ENCODE measurements at regions not wholly inside any gene's neighbourhood (a gene's known extent, or its start where the extent isn't known, plus 50 kb on each side); places are given as distances from the start of the nearest gene placed in this dataset.

DNA sequence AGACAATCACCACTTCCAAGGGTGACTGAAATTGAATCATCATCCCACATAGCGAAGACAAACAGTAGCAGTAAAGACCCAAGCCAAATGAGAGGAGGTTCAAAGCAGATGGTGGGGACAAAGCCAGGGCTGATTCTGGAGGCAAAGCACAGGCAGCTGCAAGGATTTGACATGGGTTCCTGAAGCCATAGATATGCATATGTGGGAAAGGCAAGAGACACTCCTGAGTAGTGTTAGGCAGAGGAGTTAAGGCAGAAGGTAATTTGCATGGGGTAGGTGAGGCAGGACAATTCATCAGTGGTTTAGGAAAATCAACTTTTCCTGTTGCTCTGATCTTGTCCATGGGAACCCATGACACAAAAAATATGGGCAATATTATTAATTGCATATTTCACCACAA lies 462.8 kb downstream of the FAM181B start:
- Histone ChIP-seq H2BK5ac (ENCODE audit: low read length) (no peak overlapping the region), H3K23ac (ENCODE audit: low read depth, low read length, poor library complexity) (no peak overlapping the region), H3K18ac (ENCODE audit: low read length) (no peak overlapping the region), H2AFZ (ENCODE audit: low read length) (no peak overlapping the region), H3K27ac (replicated peaks; ENCODE audit: low read length) (no peak overlapping the region), H3K9ac (ENCODE audit: low read depth, low read length, poor library complexity) (no peak overlapping the region), H2BK120ac (ENCODE audit: low read depth, low read length) (no peak overlapping the region), H3K9me3 (replicated peaks in 1 of 2; ENCODE audit: control insufficient read depth in 2 of 2, insufficient read depth in 1 of 2, low read depth in 1 of 2, low read length in 2 of 2) (no peaks in the 10 kb centered on the region), H3K79me1 (ENCODE audit: low read depth, low read length) (no peaks in the 10 kb centered on the region), H3K14ac (ENCODE audit: low read length) (no peak overlapping the region), H2BK15ac (ENCODE audit: low read length) (no peak overlapping the region), H2AK5ac (ENCODE audit: low read depth, low read length) (no peak overlapping the region), H3K27me3 (ENCODE audit: control insufficient read depth in 3 of 3, insufficient read depth in 3 of 3, low read depth in 1 of 3, low read length in 3 of 3) (no peaks in the 10 kb centered on the region), H3K4me3 (ENCODE audit: low read length in 2 of 2) (peak overlapping the region in 1 of 2 donors; percentile 44), H3K4me1 (ENCODE audit: control insufficient read depth in 2 of 2, insufficient read depth in 1 of 2, low read depth in 1 of 2, low read length in 2 of 2) (no peaks in the 10 kb centered on the region), H3K4ac (ENCODE audit: low read length) (no peak overlapping the region), H4K91ac (ENCODE audit: low read depth, low read length, poor library complexity) (no peak overlapping the region), H2BK12ac (ENCODE audit: low read length) (no peak overlapping the region), H4K8ac (ENCODE audit: low read depth, low read length) (no peak overlapping the region), H3K36me3 (replicated peaks in 1 of 2; ENCODE audit: control insufficient read depth in 2 of 2, insufficient read depth in 2 of 2, low read length in 2 of 2) (no peaks in the 10 kb centered on the region), H3K4me2 (ENCODE audit: insufficient read depth, low read length, poor library complexity, severe bottlenecking) (no peak overlapping the region)
- no CpG with 5 or more reads among the region's 1 CpG for WGBS, 2 donors (ENCODE audit: extremely low coverage in 2 of 2, insufficient read length in 2 of 2, insufficient replicate concordance in 1 of 2)
- no peak for DNase-seq (ENCODE audit: low spot score)

DNA sequence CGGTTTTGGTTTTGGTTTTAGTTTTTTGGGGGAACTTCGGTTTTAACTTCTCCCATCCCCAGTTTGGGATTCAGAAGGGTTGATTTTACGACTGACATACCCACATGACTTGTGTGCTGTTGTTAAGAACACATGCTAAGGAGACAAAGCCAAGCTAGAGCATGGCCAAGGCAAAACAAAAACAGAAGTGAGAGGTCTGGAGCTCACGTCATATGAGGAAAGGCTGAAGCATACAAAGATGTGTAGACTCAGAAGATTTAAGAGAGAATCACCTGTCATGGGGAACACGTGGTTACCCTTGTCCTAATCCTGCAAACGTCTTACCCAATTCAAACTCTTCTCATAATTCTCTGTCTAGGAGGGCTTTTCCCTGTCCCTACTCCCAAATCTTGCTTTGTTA lies 465.0 kb downstream of the FAM181B start:
- Histone ChIP-seq H3K23ac (ENCODE audit: low read depth, low read length, poor library complexity) (no peak overlapping the region), H2AFZ (ENCODE audit: low read length) (no peak overlapping the region), H3K9ac (ENCODE audit: low read depth, low read length, poor library complexity) (no peak overlapping the region), H2AK5ac (ENCODE audit: low read depth, low read length) (no peak overlapping the region), H3K9me3 (replicated peaks in 1 of 2; ENCODE audit: control insufficient read depth in 2 of 2, insufficient read depth in 1 of 2, low read depth in 1 of 2, low read length in 2 of 2) (no peaks in the 10 kb centered on the region), H2BK5ac (ENCODE audit: low read length) (no peak overlapping the region), H3K4me1 (ENCODE audit: control insufficient read depth in 2 of 2, insufficient read depth in 1 of 2, low read depth in 1 of 2, low read length in 2 of 2) (no peaks in the 10 kb centered on the region), H3K27me3 (ENCODE audit: control insufficient read depth in 3 of 3, insufficient read depth in 3 of 3, low read depth in 1 of 3, low read length in 3 of 3) (no peaks in the 10 kb centered on the region), H3K27ac (replicated peaks; ENCODE audit: low read length) (no peak overlapping the region), H3K79me1 (ENCODE audit: low read depth, low read length) (no peaks in the 10 kb centered on the region), H3K4ac (ENCODE audit: low read length) (no peak overlapping the region), H4K91ac (ENCODE audit: low read depth, low read length, poor library complexity) (no peak overlapping the region), H4K8ac (ENCODE audit: low read depth, low read length) (no peak overlapping the region), H3K18ac (ENCODE audit: low read length) (no peak overlapping the region), H2BK120ac (ENCODE audit: low read depth, low read length) (no peak overlapping the region), H3K14ac (ENCODE audit: low read length) (no peak overlapping the region), H3K36me3 (replicated peaks in 1 of 2; ENCODE audit: control insufficient read depth in 2 of 2, insufficient read depth in 2 of 2, low read length in 2 of 2) (no peaks in the 10 kb centered on the region), H3K4me2 (ENCODE audit: insufficient read depth, low read length, poor library complexity, severe bottlenecking) (no peak overlapping the region), H2BK15ac (ENCODE audit: low read length) (no peak overlapping the region), H2BK12ac (ENCODE audit: low read length) (no peak overlapping the region), H3K4me3 (ENCODE audit: low read length in 2 of 2) (no peak overlapping the region)
- no peak for DNase-seq (ENCODE audit: low spot score)
- WGBS, 2 donors (ENCODE audit: extremely low coverage in 2 of 2, insufficient read length in 2 of 2, insufficient replicate concordance in 1 of 2): no CpG with 5 or more reads among the region's 6 CpGs

GRCh38 chr11:82267186-82267585 lies 466.5 kb downstream of the FAM181B start:
- Histone ChIP-seq H2BK120ac (ENCODE audit: low read depth, low read length) (no peak overlapping the region), H3K4ac (ENCODE audit: low read length) (no peak overlapping the region), H3K79me1 (ENCODE audit: low read depth, low read length) (no peaks in the 10 kb centered on the region), H4K8ac (ENCODE audit: low read depth, low read length) (no peak overlapping the region), H3K23ac (ENCODE audit: low read depth, low read length, poor library complexity) (no peak overlapping the region), H3K9me3 (replicated peaks in 1 of 2; ENCODE audit: control insufficient read depth in 2 of 2, insufficient read depth in 1 of 2, low read depth in 1 of 2, low read length in 2 of 2) (no peaks in the 10 kb centered on the region), H3K27me3 (ENCODE audit: control insufficient read depth in 3 of 3, insufficient read depth in 3 of 3, low read depth in 1 of 3, low read length in 3 of 3) (no peaks in the 10 kb centered on the region), H2BK12ac (ENCODE audit: low read length) (no peak overlapping the region), H3K4me3 (ENCODE audit: low read length in 2 of 2) (no peak overlapping the region), H3K36me3 (replicated peaks in 1 of 2; ENCODE audit: control insufficient read depth in 2 of 2, insufficient read depth in 2 of 2, low read length in 2 of 2) (no peaks in the 10 kb centered on the region), H3K14ac (ENCODE audit: low read length) (no peak overlapping the region), H2BK5ac (ENCODE audit: low read length) (no peak overlapping the region), H2AFZ (ENCODE audit: low read length) (no peak overlapping the region), H3K9ac (ENCODE audit: low read depth, low read length, poor library complexity) (no peak overlapping the region), H3K4me2 (ENCODE audit: insufficient read depth, low read length, poor library complexity, severe bottlenecking) (no peak overlapping the region), H4K91ac (ENCODE audit: low read depth, low read length, poor library complexity) (no peak overlapping the region), H3K27ac (replicated peaks; ENCODE audit: low read length) (no peak overlapping the region), H2AK5ac (ENCODE audit: low read depth, low read length) (no peak overlapping the region), H3K18ac (ENCODE audit: low read length) (no peak overlapping the region), H3K4me1 (ENCODE audit: control insufficient read depth in 2 of 2, insufficient read depth in 1 of 2, low read depth in 1 of 2, low read length in 2 of 2) (no peaks in the 10 kb centered on the region), H2BK15ac (ENCODE audit: low read length) (no peak overlapping the region)
- no peak for DNase-seq (ENCODE audit: low spot score)
- no CpG with 5 or more reads among the region's 3 CpGs for WGBS, 2 donors (ENCODE audit: extremely low coverage in 2 of 2, insufficient read length in 2 of 2, insufficient replicate concordance in 1 of 2)

DNA sequence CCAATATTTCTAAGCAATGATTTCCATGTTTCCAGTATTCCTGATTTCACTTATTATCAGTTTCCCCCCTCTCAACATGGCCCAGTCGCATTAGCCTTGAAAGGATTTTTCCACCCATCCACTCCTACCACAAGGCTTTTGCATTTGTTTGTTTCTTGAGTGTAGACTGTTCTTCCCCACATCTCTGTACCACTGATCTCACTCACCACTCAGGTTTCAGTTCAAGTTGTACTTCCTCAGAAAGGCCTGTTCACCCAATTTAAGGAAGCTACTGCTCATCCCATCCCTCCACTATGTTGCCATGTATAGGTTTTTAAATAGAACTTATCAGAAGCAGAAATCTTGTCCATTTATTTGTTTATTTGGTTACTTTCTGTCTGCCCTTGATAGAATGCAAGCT lies 472.3 kb downstream of the FAM181B start:
- no peaks in the 10 kb centered on the region for H3K36me3 ChIP-seq (replicated peaks in 1 of 2; ENCODE audit: control insufficient read depth in 2 of 2, insufficient read depth in 2 of 2, low read length in 2 of 2)
- H3K4me1 ChIP-seq (ENCODE audit: control insufficient read depth in 2 of 2, insufficient read depth in 1 of 2, low read depth in 1 of 2, low read length in 2 of 2): no peaks in the 10 kb centered on the region
- H2BK120ac ChIP-seq (ENCODE audit: low read depth, low read length): no peak overlapping the region
- H3K23ac ChIP-seq (ENCODE audit: low read depth, low read length, poor library complexity): no peak overlapping the region
- no peak overlapping the region for H4K91ac ChIP-seq (ENCODE audit: low read depth, low read length, poor library complexity)
- H3K27me3 ChIP-seq (ENCODE audit: control insufficient read depth in 3 of 3, insufficient read depth in 3 of 3, low read depth in 1 of 3, low read length in 3 of 3): no peaks in the 10 kb centered on the region
- no peak overlapping the region for H2BK15ac ChIP-seq (ENCODE audit: low read length)
- no peak overlapping the region for H3K4me2 ChIP-seq (ENCODE audit: insufficient read depth, low read length, poor library complexity, severe bottlenecking)
- H3K9ac ChIP-seq (ENCODE audit: low read depth, low read length, poor library complexity): no peak overlapping the region
- H3K79me1 ChIP-seq (ENCODE audit: low read depth, low read length): no peaks in the 10 kb centered on the region
- no peak overlapping the region for H3K14ac ChIP-seq (ENCODE audit: low read length)
- H4K8ac ChIP-seq (ENCODE audit: low read depth, low read length): no peak overlapping the region
- H3K4ac ChIP-seq (ENCODE audit: low read length): no peak overlapping the region
- H3K9me3 ChIP-seq (replicated peaks in 1 of 2; ENCODE audit: control insufficient read depth in 2 of 2, insufficient read depth in 1 of 2, low read depth in 1 of 2, low read length in 2 of 2): no peaks in the 10 kb centered on the region
- no peak overlapping the region for H2AK5ac ChIP-seq (ENCODE audit: low read depth, low read length)
- no peak overlapping the region for H2AFZ ChIP-seq (ENCODE audit: low read length)
- H3K4me3 ChIP-seq (ENCODE audit: low read length in 2 of 2): no peak overlapping the region
- WGBS, 2 donors (ENCODE audit: extremely low coverage in 2 of 2, insufficient read length in 2 of 2, insufficient replicate concordance in 1 of 2): no CpG with 5 or more reads among the region's 1 CpG
- H2BK5ac ChIP-seq (ENCODE audit: low read length): no peak overlapping the region
- DNase-seq (ENCODE audit: low spot score): no peak
- H2BK12ac ChIP-seq (ENCODE audit: low read length): no peak overlapping the region
- H3K18ac ChIP-seq (ENCODE audit: low read length): no peak overlapping the region
- no peak overlapping the region for H3K27ac ChIP-seq (replicated peaks; ENCODE audit: low read length)
